H9 (cell line): ENCODE measurements at regions not wholly inside any gene's neighbourhood (a gene's known extent, or its start where the extent isn't known, plus 50 kb on each side); places are given as distances from the start of the nearest gene placed in this dataset.

ENCODE experiments used
- DNase-seq: peaks from one replicate; pipeline ENCODE4 v3.0.0-alpha.2; 2017
- H2AFZ ChIP-seq: one replicate; pipeline ENCODE4 v1.6.1; 2013; ENCODE audit warnings: mild to moderate bottlenecking, low read length, control low read depth, moderate library complexity
- H2AK5ac ChIP-seq: 2 replicates; pipeline ENCODE4 v1.6.1; 2013; ENCODE audit warnings: low read length, control low read depth, mixed read lengths; ENCODE audit not compliant: insufficient read length
- H2BK120ac ChIP-seq: one replicate; pipeline ENCODE4 v1.6.1; 2013; ENCODE audit warnings: low read depth, mild to moderate bottlenecking, low read length, control low read depth, inconsistent platforms; ENCODE audit not compliant: poor library complexity, severe bottlenecking
- H2BK12ac ChIP-seq: 2 replicates; pipeline ENCODE4 v1.6.1; 2013; ENCODE audit warnings: low read length, control low read depth, mixed read lengths, low read depth; ENCODE audit not compliant: insufficient read length
- H2BK15ac ChIP-seq: 2 replicates; pipeline ENCODE4 v1.6.1; 2013; ENCODE audit warnings: low read depth, low read length, control low read depth
- H2BK20ac ChIP-seq: one replicate; pipeline ENCODE4 v1.6.1; 2013; ENCODE audit warnings: low read depth, mild to moderate bottlenecking, low read length, control low read depth, inconsistent platforms; ENCODE audit not compliant: poor library complexity, severe bottlenecking
- H2BK5ac ChIP-seq: 2 replicates; pipeline ENCODE4 v1.6.1; 2013; ENCODE audit warnings: low read length, control low read depth, mixed read lengths; ENCODE audit not compliant: insufficient read length
- H3K14ac ChIP-seq: 2 replicates; pipeline ENCODE4 v1.6.1; 2013; ENCODE audit warnings: low read length, control low read depth; ENCODE audit not compliant: insufficient read depth
- H3K18ac ChIP-seq: 2 replicates; pipeline ENCODE4 v1.6.1; 2013; ENCODE audit warnings: low read depth, mild to moderate bottlenecking, mixed read lengths, low read length, control low read depth; ENCODE audit not compliant: insufficient read length
- H3K23ac ChIP-seq: 2 replicates; pipeline ENCODE4 v1.6.1; 2013; ENCODE audit warnings: low read length, control low read depth, mixed read lengths, low read depth; ENCODE audit not compliant: insufficient read length
- H3K23me2 ChIP-seq: 2 replicates; pipeline ENCODE4 v1.6.1; 2013; ENCODE audit warnings: low read depth, mild to moderate bottlenecking, mixed read lengths, low read length, control low read depth; ENCODE audit not compliant: insufficient read length, poor library complexity, severe bottlenecking
- H3K27ac ChIP-seq: 2 replicates; pipeline ENCODE4 v1.5.1; 2013; ENCODE audit warnings: low read length, control low read depth, mixed read lengths, low read depth; ENCODE audit not compliant: insufficient read length
- H3K27me3 ChIP-seq: 2 replicates; pipeline ENCODE4 v1.6.1; 2013; ENCODE audit warnings: low read length, control low read depth, inconsistent platforms; ENCODE audit not compliant: insufficient read depth
- H3K4ac ChIP-seq: 2 replicates; pipeline ENCODE4 v1.6.1; 2013; ENCODE audit warnings: low read depth, mild to moderate bottlenecking, control low read depth, inconsistent platforms, low read length, moderate library complexity
- H3K4me1 ChIP-seq: 2 replicates; pipeline ENCODE4 v1.6.1; 2013; ENCODE audit warnings: low read length, control low read depth, inconsistent platforms; ENCODE audit not compliant: insufficient read depth
- H3K4me2 ChIP-seq: 2 replicates; pipeline ENCODE4 v1.6.1; 2013; ENCODE audit warnings: low read length, control low read depth, mixed read lengths; ENCODE audit not compliant: insufficient read length, insufficient read depth
- H3K56ac ChIP-seq: 2 replicates; pipeline ENCODE4 v1.6.1; 2013; ENCODE audit warnings: low read depth, mild to moderate bottlenecking, mixed read lengths, low read length, control low read depth; ENCODE audit not compliant: insufficient read length
- H3K79me1 ChIP-seq: 2 replicates; pipeline ENCODE4 v1.6.1; 2013; ENCODE audit warnings: low read depth, mild to moderate bottlenecking, moderate library complexity, low read length, control low read depth, inconsistent platforms; ENCODE audit not compliant: insufficient read depth, poor library complexity, severe bottlenecking
- H3K79me2 ChIP-seq: 2 replicates; pipeline ENCODE4 v1.6.1; 2013; ENCODE audit warnings: low read length, control low read depth, inconsistent platforms; ENCODE audit not compliant: insufficient read depth
- H3K9ac ChIP-seq: 2 replicates; pipeline ENCODE4 v1.6.1; 2013; ENCODE audit warnings: low read length, control low read depth, mixed read lengths; ENCODE audit not compliant: insufficient read length; ENCODE audit errors: extremely low read depth
- H3K9me3 ChIP-seq: one replicate; pipeline ENCODE4 v1.6.1; 2013; ENCODE audit warnings: low read depth, low read length, inconsistent platforms; ENCODE audit not compliant: control insufficient read depth
- H3T11ph ChIP-seq: one replicate; pipeline ENCODE4 v1.6.1; 2013; ENCODE audit warnings: mild to moderate bottlenecking, low read length, control low read depth, inconsistent platforms
- H4K20me1 ChIP-seq: one replicate; pipeline ENCODE4 v1.6.1; 2013; ENCODE audit not compliant: control insufficient read depth, insufficient read length, insufficient read depth
- H4K5ac ChIP-seq: 2 replicates; pipeline ENCODE4 v1.6.1; 2013; ENCODE audit warnings: low read depth, mild to moderate bottlenecking, mixed read lengths, low read length, control low read depth; ENCODE audit not compliant: insufficient read length
- H4K8ac ChIP-seq: replicated peaks from 2 replicates; pipeline ENCODE4 v1.6.1; 2013; ENCODE audit warnings: low read length, control low read depth, mixed read lengths, low read depth; ENCODE audit not compliant: insufficient read length
- H4K91ac ChIP-seq: 2 replicates; pipeline ENCODE4 v1.6.1; 2013; ENCODE audit warnings: low read depth, mild to moderate bottlenecking, moderate library complexity, mixed read lengths, low read length, control low read depth; ENCODE audit not compliant: insufficient read length
- H3K27ac Mint-ChIP-seq, 3 experiments: 2 replicates in 2 of 3; 3 replicates in 1 of 3; pipeline ENCODE4 v1.8.0; 2020 to 2021; ENCODE audit warnings: mixed read lengths in 3 of 3, mild to moderate bottlenecking in 1 of 3, moderate library complexity in 1 of 3
- H3K27me3 Mint-ChIP-seq: 2 replicates; pipeline ENCODE4 v1.8.0; 2021; ENCODE audit warnings: low read depth, mild to moderate bottlenecking, moderate library complexity, mixed read lengths
- H3K36me3 Mint-ChIP-seq, 3 experiments: 2 replicates in 2 of 3; 3 replicates in 1 of 3; pipeline ENCODE4 v1.8.0; 2020 to 2021; ENCODE audit warnings: low read depth in 3 of 3, mixed read lengths in 3 of 3; ENCODE audit not compliant: insufficient read depth in 1 of 3
- H3K4me1 Mint-ChIP-seq, 2 experiments: 2 replicates each; pipeline ENCODE4 v1.8.0; 2020; ENCODE audit warnings: mixed read lengths in 2 of 2
- H3K4me3 Mint-ChIP-seq, 2 experiments: 2 replicates in 1 of 2; 3 replicates in 1 of 2; pipeline ENCODE4 v1.8.0; 2020 to 2021; ENCODE audit warnings: mild to moderate bottlenecking in 2 of 2, mixed read lengths in 2 of 2, moderate library complexity in 1 of 2
- H3K9me3 Mint-ChIP-seq, 2 experiments: 2 replicates in 1 of 2; 3 replicates in 1 of 2; pipeline ENCODE4 v1.8.0; 2020; ENCODE audit warnings: mild to moderate bottlenecking in 2 of 2, mixed read lengths in 2 of 2, moderate library complexity in 1 of 2
- WGBS: extraction: QIAGEN DNeasy Blood & Tissue Kit; methylation state at CpG from one replicate; pipeline ENCODE4 v1.1.7; 2013; ENCODE audit warnings: missing lambda C conversion rate, low lambda C conversion rate, mixed read lengths; ENCODE audit not compliant: insufficient read length; ENCODE audit errors: extremely low coverage; 5-methylcytosine and 5-hydroxymethylcytosine counted together
- TF ChIP-seq, protein P1 (sequence below): fragments of 200-600 bp; sonication (generic); conservative IDR thresholded peaks from 3 replicates; pipeline ENCODE4 v1.8.0; 2021; ENCODE audit warnings: antibody characterized with exemption, mild to moderate bottlenecking

GRCh38 chr4:189497516-189497915 lies 443.2 kb upstream of the FRG1 start:
- Histone ChIP-seq H3K56ac (no peak overlapping the region), H3K4me2 (no peak overlapping the region), H4K5ac (no peak overlapping the region), H2BK15ac (no peak overlapping the region), H3K23ac (no peak overlapping the region), H2AK5ac (no peak overlapping the region), H2AFZ (no peak overlapping the region), H2BK20ac (no peak overlapping the region), H3K79me1 (no peaks in the 10 kb centered on the region), H3K9me3 (peaks cover 25% of the 10 kb centered on the region), H3K4ac (no peak overlapping the region), H3K23me2 (no peaks in the 10 kb centered on the region), H3K9ac (no peak overlapping the region), H3K14ac (no peak overlapping the region; the same call in 1 of the 2 replicates), H3K79me2 (no peaks in the 10 kb centered on the region), H3K27me3 (no peaks in the 10 kb centered on the region; the same call in 1 of the 2 replicates), H4K20me1 (no peaks in the 10 kb centered on the region), H3T11ph (no peak overlapping the region), H2BK5ac (no peak overlapping the region), H4K8ac (no peak overlapping the region), H3K27ac (no peak overlapping the region), H2BK12ac (no peak overlapping the region), H3K18ac (no peak overlapping the region), H4K91ac (no peak overlapping the region), H3K4me1 (no peaks in the 10 kb centered on the region), H2BK120ac (no peak overlapping the region)
- TF ChIP-seq, protein P1, sequence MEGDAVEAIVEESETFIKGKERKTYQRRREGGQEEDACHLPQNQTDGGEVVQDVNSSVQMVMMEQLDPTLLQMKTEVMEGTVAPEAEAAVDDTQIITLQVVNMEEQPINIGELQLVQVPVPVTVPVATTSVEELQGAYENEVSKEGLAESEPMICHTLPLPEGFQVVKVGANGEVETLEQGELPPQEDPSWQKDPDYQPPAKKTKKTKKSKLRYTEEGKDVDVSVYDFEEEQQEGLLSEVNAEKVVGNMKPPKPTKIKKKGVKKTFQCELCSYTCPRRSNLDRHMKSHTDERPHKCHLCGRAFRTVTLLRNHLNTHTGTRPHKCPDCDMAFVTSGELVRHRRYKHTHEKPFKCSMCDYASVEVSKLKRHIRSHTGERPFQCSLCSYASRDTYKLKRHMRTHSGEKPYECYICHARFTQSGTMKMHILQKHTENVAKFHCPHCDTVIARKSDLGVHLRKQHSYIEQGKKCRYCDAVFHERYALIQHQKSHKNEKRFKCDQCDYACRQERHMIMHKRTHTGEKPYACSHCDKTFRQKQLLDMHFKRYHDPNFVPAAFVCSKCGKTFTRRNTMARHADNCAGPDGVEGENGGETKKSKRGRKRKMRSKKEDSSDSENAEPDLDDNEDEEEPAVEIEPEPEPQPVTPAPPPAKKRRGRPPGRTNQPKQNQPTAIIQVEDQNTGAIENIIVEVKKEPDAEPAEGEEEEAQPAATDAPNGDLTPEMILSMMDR, result no peak
- Mint-ChIP-seq H3K36me3 (peaks cover 0 to 14% (median 4%) of the 10 kb centered on the region in 3 experiments; a peak in 5 of 7 replicates), H3K9me3 (peaks cover 48 to 88% of the 10 kb centered on the region in 2 experiments), H3K27me3 (no peaks in the 10 kb centered on the region; the same call in 1 of the 2 replicates), H3K4me1 (no peaks in the 10 kb centered on the region), H3K27ac (no peak overlapping the region), H3K4me3 (no peak overlapping the region)
- no CpG with 5 or more reads among the region's 6 CpGs for WGBS
- no peak for DNase-seq
